Activated T-helper 1 cell treated with anti-CD3 and anti-CD28 coated beads, Interleukin-12 subunit alpha, Interleukin-12 subunit beta, Interleukin-2, Interleukin-4 antibody, amounts not matched to agents 30 ng/mL and 10 ng/mL and 1 ng/mL, durations not matched to agents 14 hours and 24 hours and 36 hours (primary cell): ENCODE measurements at regions not wholly inside any gene's neighbourhood (a gene's known extent, or its start where the extent isn't known, plus 50 kb on each side); places are given as distances from the start of the nearest gene placed in this dataset.

Experiments used
- DNase-seq: peaks from one replicate; pipeline ENCODE4 v3.0.0; 2021; ENCODE audit warnings: low spot score
- H3K27ac Mint-ChIP-seq: one replicate; pipeline ENCODE4 v1.8.0; 2021; ENCODE audit warnings: mild to moderate bottlenecking, mixed read lengths
- H3K27me3 Mint-ChIP-seq: one replicate; pipeline ENCODE4 v1.8.0; 2022; ENCODE audit warnings: mild to moderate bottlenecking, moderate library complexity, mixed read lengths; ENCODE audit not compliant: insufficient read depth
- H3K36me3 Mint-ChIP-seq: one replicate; pipeline ENCODE4 v1.8.0; 2021; ENCODE audit warnings: low read depth, mixed read lengths
- H3K4me1 Mint-ChIP-seq: one replicate; pipeline ENCODE4 v1.8.0; 2021; ENCODE audit warnings: low read depth, mixed read lengths
- H3K4me3 Mint-ChIP-seq: one replicate; pipeline ENCODE4 v1.8.0; 2021; ENCODE audit warnings: mild to moderate bottlenecking, moderate library complexity, mixed read lengths
- H3K9me3 Mint-ChIP-seq: one replicate; pipeline ENCODE4 v1.8.0; 2021; ENCODE audit warnings: mixed read lengths
- intact Hi-C: fragments of 100-400 bp; cut with micrococcal nuclease; formaldehyde crosslinking; loops from one replicate; pipeline ENCODE4 v1.15.1; 2024

DNA sequence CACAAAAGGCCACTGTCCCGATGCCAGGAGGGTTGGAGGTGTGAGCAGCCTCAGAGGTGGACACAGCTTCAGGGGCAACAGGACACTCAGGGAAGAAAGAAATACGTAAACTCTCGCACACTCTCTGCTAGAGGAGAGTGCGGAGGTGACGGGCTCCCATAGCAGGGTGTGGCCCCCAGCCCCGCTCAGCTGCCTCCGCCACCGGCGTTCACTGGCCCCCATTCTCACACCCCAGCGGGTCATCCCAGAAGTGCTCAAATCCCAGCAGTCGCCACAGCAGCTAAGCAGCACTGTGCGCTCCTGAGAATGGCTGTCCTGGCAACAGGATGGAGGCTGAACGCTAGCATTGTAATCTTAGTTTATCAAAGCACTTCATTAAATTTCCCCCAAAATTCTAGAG is 315.6 kb upstream of the SALL3 start:
- Mint-ChIP-seq H3K4me3 (no peak overlapping the region), H3K4me1 (no peaks in the 10 kb centered on the region), H3K36me3 (no peaks in the 10 kb centered on the region), H3K9me3 (no peaks in the 10 kb centered on the region), H3K27me3 (no peaks in the 10 kb centered on the region), H3K27ac (no peak overlapping the region)
- intact Hi-C loops: no loop called here
- DNase-seq: no peak

DNA sequence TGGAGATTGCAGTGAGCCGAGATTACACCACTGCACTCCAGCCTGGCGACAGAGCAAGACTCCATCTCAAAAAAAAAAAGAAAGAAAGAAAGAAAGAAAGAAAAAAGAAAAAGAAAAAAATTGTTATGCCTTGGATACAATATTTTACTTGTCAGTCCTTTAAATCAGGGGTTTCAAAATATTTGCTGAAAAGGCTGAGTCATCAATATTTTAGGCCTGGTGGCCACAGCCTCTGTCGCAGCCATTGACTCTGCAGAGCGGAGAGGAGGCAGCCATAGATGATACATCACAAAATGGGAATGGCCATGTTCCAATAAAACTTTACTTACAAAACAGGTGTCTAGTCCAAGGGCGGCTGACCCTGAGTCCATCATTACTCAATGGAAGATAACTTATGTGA is 314.8 kb upstream of the SALL3 start:
- DNase-seq: no peak
- H3K4me3 Mint-ChIP-seq: no peak overlapping the region
- H3K9me3 Mint-ChIP-seq: no peaks in the 10 kb centered on the region
- no peaks in the 10 kb centered on the region for H3K4me1 Mint-ChIP-seq
- H3K27me3 Mint-ChIP-seq: peaks cover 2% of the 10 kb centered on the region
- H3K36me3 Mint-ChIP-seq: no peaks in the 10 kb centered on the region
- intact Hi-C loops: no loop called here
- no peak overlapping the region for H3K27ac Mint-ChIP-seq

DNA sequence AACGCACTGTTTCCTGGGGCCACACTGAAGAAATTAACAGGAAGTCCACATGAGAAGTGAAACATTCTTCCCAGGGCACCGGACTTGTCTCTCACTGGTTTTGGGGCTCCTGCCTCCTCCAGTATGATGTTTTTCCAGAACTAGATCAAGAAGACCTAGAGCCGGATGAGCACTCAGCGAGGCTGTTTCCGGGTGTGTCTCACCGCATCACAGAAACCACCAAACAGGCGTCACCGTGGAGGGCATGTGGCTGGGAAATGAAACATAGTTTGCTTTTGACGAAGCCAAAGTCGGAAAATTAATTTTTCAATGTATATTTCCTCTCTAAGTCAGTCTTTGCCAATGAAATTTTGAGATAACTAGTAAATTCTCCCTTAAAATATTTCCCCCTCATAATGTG is 314.0 kb upstream of the SALL3 start:
- intact Hi-C loops: no loop called here
- H3K4me1 Mint-ChIP-seq: no peaks in the 10 kb centered on the region

DNA sequence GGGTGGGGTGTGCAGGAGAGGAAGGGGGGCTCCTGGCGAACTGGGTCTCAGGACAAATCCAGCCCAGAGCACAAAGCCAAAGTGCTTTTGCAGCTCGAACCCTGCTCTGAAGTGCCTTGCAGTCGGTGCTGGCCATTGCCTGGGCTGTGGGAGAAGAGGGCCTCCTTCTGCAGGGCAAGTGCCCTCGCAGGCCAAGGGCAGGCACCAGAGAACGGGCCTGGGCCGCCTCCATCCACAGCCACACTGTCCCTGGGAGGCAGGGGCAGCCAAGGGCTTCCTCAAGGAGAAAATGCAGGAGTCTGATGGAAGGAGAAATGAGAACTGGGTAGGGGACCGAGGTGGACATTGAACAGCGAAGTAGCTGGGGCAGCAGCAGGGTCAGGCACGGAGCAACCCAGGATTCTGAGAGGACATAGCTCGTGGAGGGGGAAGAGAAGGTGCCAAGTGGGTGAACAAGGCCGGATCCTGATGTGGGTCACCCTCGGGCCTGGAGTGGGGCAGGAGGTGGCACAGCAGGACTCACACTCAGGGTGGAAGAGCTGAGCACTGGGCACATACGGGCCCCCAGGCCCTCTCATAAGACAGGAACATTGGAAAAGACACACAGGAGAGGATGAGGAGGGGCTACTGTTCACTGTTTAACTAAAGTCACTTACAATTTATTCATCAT is 312.8 kb upstream of the SALL3 start:
- H3K4me1 Mint-ChIP-seq: no peaks in the 10 kb centered on the region

More for the DNA sequence above, 314.0 kb upstream of the SALL3 start:
- Mint-ChIP-seq H3K27ac (no peak overlapping the region), H3K36me3 (no peaks in the 10 kb centered on the region), H3K9me3 (no peaks in the 10 kb centered on the region), H3K4me3 (no peak overlapping the region), H3K27me3 (peaks cover 2% of the 10 kb centered on the region)
- DNase-seq: no peak

DNA sequence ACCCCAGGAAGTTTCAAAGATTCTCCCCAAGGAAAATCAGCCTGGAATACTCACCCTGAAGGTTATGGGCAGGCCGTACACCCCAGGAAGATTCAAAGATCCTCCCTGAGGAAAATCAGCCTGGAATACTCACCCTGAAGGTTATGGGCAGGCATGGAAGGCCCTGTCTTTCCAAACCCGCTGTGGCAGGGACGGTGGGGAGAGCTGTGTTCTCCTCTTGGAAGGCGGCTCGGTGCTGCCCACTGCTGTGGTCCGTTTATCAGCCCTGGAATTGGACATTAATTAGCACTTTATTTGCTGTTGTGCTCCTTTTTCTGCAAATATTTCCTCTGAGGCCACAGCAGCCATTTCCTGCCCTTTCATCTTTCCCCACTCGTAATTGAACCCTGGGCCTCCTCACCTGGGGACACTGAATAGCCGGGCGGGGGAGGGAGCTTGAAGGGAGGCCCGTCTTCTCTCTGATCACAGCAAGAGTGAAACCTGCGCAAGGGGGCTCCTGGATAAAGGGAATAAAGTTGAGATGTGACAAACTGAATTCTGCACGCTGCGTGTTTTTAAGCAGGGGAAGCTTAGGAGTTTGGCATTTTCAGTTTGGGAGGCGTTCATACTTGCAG is 308.7 kb upstream of the SALL3 start:
- Mint-ChIP-seq H3K4me3 (no peak overlapping the region), H3K36me3 (no peaks in the 10 kb centered on the region), H3K4me1 (no peaks in the 10 kb centered on the region), H3K27me3 (peaks cover 2% of the 10 kb centered on the region), H3K9me3 (no peaks in the 10 kb centered on the region), H3K27ac (no peak overlapping the region)
- intact Hi-C loops: no loop called here
- DNase-seq: no peak

More for the DNA sequence above, 312.8 kb upstream of the SALL3 start:
- H3K27ac Mint-ChIP-seq: no peak overlapping the region
- H3K27me3 Mint-ChIP-seq: peaks cover 2% of the 10 kb centered on the region
- DNase-seq: no peak
- no peak overlapping the region for H3K4me3 Mint-ChIP-seq
- no peaks in the 10 kb centered on the region for H3K36me3 Mint-ChIP-seq
- intact Hi-C loops: no loop called here
- no peaks in the 10 kb centered on the region for H3K9me3 Mint-ChIP-seq

DNA sequence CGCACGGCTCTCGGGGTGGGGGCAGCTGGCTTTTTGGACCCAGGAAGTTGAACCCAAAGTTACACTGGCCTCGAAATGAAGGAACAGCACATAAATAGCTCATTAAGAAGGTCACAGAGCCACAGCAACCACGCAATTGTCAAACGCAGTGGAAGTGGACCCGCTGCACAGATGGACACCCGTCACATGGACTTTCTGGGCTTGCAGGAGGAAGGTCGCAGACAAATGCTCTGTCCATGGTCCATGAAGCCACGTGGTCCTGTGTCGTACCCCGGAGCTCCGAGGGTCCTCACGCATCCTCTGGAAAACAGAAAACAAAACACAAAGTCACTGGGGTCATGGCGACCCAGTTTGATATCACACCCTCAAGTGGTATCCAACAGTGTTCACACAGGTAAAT is 308.1 kb upstream of the SALL3 start:
- Mint-ChIP-seq H3K27ac (no peak overlapping the region), H3K4me3 (no peak overlapping the region), H3K36me3 (no peaks in the 10 kb centered on the region), H3K4me1 (no peaks in the 10 kb centered on the region), H3K9me3 (no peaks in the 10 kb centered on the region), H3K27me3 (peaks cover 2% of the 10 kb centered on the region)
- no peak for DNase-seq
- intact Hi-C loops: no loop called here

DNA sequence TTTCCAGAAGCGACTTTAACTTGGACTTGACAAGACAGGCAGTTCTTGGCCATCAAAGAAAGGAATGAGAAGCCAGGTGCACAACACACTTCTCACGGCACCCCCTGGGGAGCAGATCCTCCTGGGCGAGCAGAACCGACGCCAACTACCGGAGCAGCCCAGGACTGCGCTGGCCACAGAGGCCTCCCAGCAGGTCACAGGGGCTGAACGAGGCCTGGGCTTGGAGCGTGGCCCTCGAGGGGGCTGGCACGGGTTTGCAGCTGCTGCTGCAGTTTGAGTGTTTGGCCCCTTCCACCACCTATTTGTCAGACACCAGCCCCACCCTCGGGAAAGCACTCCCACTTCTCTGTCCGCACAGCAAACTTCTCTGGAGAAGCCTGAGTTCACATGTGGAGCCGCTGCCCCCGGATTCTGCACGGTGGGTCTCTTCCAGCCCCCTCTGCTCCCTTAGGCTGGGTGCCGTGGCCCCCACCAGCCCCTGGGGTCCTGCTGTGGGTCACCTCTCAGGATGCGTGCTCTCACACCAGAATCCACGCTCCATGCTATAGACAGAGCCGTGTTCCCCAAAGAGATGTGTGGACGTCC is 306.7 kb upstream of the SALL3 start:
- Mint-ChIP-seq H3K4me3 (no peak overlapping the region), H3K36me3 (no peaks in the 10 kb centered on the region), H3K27ac (no peak overlapping the region), H3K9me3 (no peaks in the 10 kb centered on the region), H3K27me3 (peaks cover 2% of the 10 kb centered on the region), H3K4me1 (no peaks in the 10 kb centered on the region)
- DNase-seq: no peak
- intact Hi-C loops: no loop called here

DNA sequence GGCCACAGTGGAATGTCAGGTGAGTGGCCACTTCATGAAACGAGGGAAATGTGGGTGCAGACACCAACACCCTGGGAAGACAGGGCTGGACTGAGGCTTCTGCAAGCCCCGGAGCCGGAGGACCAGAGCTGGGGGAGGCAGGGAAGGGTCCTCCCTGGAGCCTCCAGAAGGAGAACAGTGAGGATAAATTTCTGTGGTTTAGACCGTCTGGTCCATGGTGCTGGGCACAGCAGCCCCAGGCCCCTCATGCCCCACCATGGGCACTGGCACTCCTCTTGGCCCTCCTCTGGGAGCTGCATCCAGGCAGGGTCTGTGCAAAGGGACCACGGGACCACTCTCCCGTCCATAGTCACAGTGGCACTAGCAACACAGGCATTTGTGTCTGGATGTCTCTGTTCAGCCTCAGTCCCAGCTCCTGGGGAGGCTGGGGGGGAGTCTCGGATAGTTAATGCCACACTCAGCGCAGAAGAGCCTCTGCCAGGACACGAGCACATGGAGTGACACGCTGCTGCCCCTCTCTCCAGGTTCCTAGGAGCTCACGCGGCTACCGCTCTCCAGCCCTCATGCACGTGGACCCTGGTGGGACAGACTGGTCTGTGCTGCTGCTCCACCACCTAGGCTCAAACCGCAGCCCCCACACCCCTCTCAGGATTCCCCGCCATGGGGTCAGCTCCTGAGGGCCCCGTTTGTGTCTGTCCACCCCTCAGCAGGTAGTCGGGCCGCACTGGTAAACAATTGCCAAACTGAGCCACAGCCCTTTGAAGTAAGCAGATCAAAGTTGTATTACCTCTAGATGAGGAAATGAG is 305.9 kb upstream of the SALL3 start:
- Mint-ChIP-seq H3K4me3 (no peak overlapping the region), H3K27ac (no peak overlapping the region), H3K4me1 (no peaks in the 10 kb centered on the region), H3K27me3 (peaks cover 2% of the 10 kb centered on the region), H3K9me3 (no peaks in the 10 kb centered on the region), H3K36me3 (no peaks in the 10 kb centered on the region)
- no peak for DNase-seq
- intact Hi-C loops: no loop called here

DNA sequence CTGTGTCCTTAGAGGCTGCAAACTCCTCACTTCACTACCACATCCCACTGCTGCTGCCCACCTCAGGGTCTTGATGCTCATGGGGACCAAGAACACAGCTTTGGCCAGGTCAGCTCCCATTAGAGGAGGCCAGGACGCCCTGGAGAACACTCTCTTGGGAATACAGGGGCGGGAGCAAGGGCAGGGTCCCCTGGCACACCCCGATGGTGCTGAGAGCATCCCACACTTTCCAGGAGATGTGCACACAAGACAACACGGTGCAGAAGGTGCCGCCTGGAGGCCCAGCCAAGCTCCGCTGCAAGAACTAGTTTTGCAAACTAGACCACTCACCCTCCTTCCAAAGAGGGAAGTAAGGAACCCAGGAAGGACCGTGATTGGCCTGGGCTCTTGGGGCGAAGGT is 304.4 kb upstream of the SALL3 start:
- intact Hi-C loops: no loop called here
- Mint-ChIP-seq H3K9me3 (no peaks in the 10 kb centered on the region), H3K27me3 (no peaks in the 10 kb centered on the region)

DNA sequence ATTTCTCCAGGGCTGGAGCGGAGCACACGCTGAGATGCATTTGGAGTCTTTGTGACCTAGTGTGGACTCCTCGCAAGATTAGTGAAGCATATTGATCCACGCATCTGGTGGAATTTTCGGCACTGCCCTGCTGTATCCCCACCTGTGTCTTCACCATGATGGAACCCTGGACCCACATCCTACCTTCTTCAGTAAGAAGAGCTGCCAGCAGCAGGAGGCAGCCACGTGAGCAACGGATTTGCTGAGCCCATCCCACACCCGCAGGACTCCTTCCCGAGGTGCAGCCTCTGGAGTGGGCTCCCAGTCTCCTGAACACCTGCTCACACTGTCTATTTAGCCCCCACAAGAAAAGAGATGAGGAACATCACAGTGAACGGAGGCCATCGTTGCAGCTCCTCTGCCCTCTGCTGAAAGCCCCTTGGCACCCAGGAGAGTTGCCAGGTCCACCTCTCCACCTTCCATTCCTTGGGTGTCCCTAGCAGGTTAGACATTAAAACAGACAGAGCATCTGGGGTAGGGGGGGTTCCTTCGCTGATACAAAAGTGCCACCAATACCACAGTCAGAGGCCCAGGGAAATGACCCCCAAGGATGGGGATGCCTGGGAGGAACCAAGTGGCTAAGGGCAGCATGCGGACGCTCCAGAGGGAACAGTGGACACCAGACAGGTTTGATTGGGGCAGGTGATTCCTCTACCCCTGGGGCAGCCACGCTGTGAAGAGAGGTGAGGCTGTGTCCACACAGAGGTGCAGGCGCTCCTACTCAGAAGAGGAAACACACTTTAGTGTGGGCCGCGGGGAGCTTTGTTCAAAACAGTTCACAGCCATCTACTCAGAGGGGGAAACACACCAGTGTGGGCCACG is 302.8 kb upstream of the SALL3 start:
- Mint-ChIP-seq H3K27ac (no peak overlapping the region), H3K36me3 (no peaks in the 10 kb centered on the region), H3K27me3 (no peaks in the 10 kb centered on the region), H3K4me1 (no peaks in the 10 kb centered on the region), H3K4me3 (no peak overlapping the region), H3K9me3 (no peaks in the 10 kb centered on the region)
- DNase-seq: no peak
- intact Hi-C loops: no loop called here

More for the DNA sequence above, 304.4 kb upstream of the SALL3 start:
- Mint-ChIP-seq H3K27ac (no peak overlapping the region), H3K4me3 (no peak overlapping the region), H3K36me3 (no peaks in the 10 kb centered on the region), H3K4me1 (no peaks in the 10 kb centered on the region)
- DNase-seq: no peak

DNA sequence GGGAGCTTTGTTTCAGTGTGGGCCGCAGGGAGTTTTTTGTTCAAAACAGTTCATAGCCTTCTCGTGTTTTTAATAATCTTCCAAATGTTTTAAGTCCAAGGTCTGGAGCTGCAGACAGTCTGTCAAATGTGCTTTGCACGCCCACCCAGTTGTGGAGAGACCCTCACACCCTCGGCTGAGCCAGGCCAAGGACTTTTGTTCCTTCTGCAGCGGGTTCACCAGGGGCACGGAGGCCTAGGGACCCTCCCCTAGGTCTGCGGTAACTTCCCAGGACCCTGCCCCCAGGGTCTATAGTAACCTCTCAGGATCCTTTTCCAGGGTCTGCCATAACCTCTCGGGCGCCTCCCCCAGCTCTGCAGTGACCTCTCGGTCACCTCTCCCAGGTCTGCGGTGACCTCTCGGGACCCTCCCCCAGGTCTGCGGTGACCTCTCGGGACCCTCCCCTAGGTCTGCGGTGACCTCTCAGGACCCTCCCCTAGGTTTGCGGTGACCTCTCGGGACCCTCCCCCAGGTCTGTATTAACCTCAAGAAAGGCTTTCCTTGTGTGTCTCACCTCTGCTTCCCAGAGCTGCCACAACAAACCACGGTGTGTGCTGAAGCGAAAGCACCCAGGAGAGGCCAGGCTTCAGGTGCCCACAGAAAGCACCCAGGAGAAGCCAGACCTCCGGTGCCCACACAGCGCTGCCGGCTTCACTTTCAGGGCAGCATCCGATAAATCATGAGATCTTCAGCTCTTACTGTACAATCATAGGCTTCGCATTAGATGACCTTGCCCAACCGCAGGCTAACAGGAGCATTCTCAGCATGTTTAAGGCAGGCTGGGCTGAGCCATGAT is 301.9 kb upstream of the SALL3 start:
- Mint-ChIP-seq H3K4me1 (no peaks in the 10 kb centered on the region), H3K36me3 (no peaks in the 10 kb centered on the region), H3K27ac (no peak overlapping the region), H3K27me3 (no peaks in the 10 kb centered on the region), H3K9me3 (no peaks in the 10 kb centered on the region), H3K4me3 (no peak overlapping the region)
- DNase-seq: no peak
- intact Hi-C loops: no loop called here

DNA sequence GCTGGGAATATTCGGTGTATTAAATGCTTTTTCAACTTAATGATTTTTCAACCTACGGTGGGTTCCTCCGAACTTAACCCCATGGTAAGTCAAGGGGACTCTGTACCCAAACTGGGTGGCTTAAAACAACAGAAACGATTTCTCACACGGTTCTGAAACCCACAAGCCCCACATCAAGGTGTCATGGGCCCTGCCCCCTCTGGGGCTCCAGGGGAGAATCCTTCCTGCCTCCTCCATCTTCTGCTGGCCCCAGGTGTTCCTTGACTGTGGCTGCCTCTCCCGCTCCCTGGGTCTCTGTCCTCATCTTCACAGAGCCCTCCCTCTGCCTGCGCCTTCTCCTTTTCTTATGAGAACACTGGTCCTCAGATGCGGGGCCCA is 301.3 kb upstream of the SALL3 start:
- Mint-ChIP-seq H3K27ac (no peak overlapping the region), H3K36me3 (no peaks in the 10 kb centered on the region), H3K27me3 (no peaks in the 10 kb centered on the region), H3K4me1 (no peaks in the 10 kb centered on the region), H3K4me3 (no peak overlapping the region), H3K9me3 (no peaks in the 10 kb centered on the region)
- intact Hi-C loops: no loop called here
- DNase-seq: no peak
